Fibroblast of skin of right quadriceps (primary cell): ENCODE measurements at regions not wholly inside any gene's neighbourhood (a gene's known extent, or its start where the extent isn't known, plus 50 kb on each side); places are given as distances from the start of the nearest gene placed in this dataset.
A peak's percentile ranks its signal among the peaks of the same experiment; 100 is the strongest.
"Not testable (repeated sequence)": the region's sequence is repeated elsewhere in the genome, so short reads cannot be mapped to it uniquely, and the experiment has no call there.

ENCODE experiments used
- DNase-seq: peaks from one replicate; pipeline ENCODE4 v3.0.0-alpha.2; 2013

DNA sequence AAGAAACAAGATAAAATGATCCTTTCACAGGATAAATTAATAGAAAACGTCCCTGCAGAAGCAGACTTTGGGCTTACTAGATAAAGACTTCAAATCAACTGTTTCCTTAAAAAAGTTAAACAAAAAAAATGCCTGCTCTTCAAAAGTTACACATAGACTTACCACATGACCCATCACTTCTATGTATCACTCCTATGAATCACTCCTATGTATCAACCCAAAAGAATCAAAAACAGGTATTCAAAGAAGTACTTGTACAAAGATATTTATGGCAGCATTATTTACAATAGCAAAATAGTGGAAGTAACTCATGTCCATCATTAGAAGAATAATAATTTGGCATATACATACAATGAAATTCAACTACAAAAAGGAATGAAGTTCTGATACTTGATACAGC is 56.3 kb upstream of the PRDM9 start:
- no peak for DNase-seq

GRCh38 chr5:23450187-23450586 is 57.2 kb upstream of the PRDM9 start:
- no peak for DNase-seq

DNA sequence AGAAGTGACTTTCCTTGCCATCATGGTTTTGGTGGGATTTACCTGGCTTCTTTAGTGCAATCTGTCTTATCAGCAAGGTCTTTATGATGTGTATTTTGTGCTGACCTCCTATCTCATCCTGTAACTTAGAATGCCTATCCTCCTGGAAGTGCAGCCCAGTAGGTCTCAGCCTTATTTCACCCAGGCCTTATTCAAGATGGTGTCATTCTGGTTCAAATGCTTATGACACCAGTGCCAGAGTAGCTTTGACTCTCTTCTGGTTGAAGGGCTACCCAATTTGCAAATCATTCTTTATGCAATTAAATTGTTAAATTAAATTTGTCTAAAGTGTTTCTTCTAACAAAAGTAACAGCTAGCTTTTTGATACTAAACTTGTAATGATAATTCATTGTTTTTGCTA is 58.8 kb upstream of the PRDM9 start:
- DNase-seq: no peak

DNA sequence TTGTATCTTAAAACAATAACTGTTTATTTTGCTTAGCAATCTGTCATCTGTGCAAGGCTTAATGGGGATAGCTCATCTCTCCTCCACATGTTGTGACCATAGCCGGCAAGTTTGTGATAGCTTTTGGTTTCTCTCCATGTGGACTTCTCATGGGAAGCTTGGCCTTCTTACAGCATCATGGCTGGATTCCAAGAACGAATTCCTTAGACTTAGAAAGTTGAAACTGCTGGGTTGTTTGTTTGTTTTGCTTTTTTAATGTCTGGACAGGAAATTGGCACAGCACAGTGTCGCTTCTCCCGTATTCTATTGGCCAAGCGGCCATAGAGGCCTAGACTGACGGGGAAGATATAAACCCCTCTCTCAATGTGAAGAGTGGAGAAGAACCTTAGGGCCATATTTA is 61.0 kb upstream of the PRDM9 start:
- DNase-seq: peak; percentile 36

- peak; percentile 11 for DNase-seq
Observed at GRCh38 chr5:23445573-23445972, 61.8 kb upstream of the PRDM9 start.

- DNase-seq: no peak
Observed at GRCh38 chr5:23440703-23441102, 66.7 kb upstream of the PRDM9 start.

DNA sequence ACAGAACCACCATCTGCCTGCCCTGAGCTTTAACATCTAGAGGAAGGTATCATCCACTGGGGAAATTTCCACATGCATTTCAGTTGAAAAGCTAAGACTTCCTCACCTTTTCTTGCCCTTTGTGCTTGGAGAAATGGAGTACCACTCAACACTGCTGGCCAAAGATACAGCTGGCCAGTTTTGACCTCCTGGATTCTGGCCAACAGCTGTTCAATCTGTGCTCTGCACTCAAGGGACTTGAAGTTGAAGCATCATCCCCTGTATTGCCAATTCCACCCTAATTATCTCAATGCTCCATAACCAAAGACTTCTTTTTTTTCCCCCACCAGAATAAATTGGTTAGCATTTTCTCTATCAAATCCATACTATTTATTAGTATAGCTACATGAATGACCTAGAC is 70.4 kb upstream of the PRDM9 start:
- no peak for DNase-seq

- DNase-seq: no peak
Observed at GRCh38 chr5:23433534-23434315, 73.7 kb upstream of the PRDM9 start.

DNA sequence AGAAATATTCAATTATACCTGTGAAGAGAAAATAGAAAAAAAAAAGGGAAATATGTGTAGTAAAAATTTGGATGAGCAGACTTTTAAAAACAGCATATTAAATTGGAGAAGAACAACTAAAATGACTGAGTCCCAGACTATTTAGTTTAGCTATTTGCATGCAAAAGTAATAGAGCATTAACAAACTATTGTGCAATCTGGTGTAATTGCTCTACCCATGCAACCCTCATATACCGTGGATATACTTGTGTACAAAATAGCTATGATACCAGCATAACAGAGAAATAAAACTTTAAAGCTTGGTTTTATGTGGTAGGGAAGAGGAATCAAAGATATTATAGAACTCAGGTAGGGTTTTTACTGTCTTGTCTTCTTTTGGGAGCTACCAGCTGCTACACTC is 78.7 kb upstream of the PRDM9 start:
- no peak for DNase-seq

DNA sequence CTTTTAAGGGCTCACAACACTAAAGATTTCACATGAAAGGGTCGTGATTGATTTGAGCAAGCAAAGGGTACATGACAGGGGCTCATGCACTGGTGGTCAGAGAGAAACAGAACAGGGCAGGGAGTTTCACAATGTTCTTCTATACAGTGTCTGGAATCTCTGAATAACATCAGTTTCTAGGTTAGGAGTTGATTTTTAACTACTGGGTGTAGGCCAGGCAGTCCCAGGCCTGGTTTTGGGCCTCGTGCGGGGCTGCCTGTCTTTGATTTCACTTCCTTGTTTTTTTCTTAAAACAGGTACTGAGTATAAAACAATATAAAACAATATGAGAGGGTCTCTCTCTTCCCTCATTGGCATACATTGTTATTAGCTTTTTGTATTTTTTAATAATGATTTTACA is 87.2 kb upstream of the PRDM9 start:
- not testable (repeated sequence) for DNase-seq

GRCh38 chr5:23419115-23419514 is 88.3 kb upstream of the PRDM9 start:
- DNase-seq: no peak

DNA sequence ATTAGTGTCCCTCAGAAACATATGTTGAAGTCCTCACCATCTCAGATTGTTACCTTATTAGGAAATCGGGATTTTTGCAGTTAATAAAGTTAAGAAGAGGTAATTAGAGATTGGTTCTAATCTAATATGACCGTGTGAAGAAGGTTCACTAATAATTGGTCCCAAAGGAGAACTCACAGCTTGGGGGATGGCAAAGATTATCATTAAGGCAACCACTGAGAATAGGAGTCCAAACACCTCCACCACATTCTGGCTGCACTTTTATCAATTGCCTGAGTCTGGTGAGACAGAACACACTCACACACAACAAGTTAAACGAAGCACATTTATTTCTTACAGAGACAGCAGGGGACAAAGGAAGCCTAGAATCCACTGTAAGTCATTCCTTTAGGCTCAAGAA is 94.9 kb upstream of the PRDM9 start:
- DNase-seq: no peak

DNA sequence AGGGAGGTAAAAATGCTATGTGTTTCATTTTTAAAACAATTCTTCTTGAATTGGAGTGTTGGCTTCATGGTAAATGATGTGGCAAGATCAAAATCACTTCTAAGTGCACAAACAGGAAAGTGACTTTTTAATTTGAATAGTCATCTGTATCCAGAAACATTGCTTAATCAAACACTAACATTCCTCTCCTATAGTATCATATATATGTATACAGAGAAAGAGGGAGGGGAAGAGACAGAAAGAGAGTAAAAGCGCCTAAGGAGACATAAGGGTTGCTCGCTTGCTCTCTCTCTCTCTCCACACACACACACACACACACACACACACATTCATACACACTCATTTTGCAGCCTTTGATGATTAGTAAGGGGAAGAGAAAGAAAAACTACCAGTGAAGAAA is 95.4 kb upstream of the PRDM9 start:
- DNase-seq: peak; percentile 63

- DNase-seq: no peak
Observed at GRCh38 chr5:23411200-23411599, 96.2 kb upstream of the PRDM9 start.

- not testable (repeated sequence) for DNase-seq
Observed at GRCh38 chr5:23410775-23411174, 96.6 kb upstream of the PRDM9 start.

DNA sequence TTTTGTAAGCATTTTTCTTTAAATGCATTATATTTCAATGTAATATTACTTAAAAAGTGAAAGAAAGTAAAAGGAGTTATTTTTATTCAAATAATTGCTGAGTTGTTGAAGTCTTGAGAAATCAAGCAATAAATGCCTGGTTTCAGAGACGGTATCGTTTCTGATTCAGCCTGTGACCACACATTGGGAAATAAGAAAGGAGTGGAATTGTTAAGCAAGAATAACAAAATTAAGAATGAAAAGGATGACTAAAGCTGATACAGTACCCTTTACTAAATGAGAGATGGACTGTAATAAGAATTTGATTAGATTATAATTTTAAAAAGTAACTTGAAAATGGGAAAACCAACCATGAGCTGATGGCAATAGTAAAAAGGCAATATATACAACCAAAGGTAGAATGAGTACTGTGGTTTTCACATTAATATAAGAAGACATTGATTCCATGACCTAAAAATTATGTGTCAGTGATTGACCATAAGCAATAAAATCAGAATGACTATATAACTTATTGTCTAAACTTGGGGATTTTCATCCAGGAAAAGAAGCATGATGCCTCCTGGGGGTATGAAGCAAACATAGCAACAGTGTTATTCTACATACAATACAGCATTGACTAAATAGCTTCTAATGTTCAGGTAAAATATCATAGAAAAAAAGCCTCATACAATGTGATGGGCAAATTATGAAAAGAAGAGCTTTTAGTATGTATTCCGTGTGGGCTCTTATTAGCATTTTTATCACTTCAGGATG is 101.9 kb upstream of the PRDM9 start:
- no peak for DNase-seq

- DNase-seq: no peak
Observed at GRCh38 chr5:23402585-23402984, 104.8 kb upstream of the PRDM9 start.

DNA sequence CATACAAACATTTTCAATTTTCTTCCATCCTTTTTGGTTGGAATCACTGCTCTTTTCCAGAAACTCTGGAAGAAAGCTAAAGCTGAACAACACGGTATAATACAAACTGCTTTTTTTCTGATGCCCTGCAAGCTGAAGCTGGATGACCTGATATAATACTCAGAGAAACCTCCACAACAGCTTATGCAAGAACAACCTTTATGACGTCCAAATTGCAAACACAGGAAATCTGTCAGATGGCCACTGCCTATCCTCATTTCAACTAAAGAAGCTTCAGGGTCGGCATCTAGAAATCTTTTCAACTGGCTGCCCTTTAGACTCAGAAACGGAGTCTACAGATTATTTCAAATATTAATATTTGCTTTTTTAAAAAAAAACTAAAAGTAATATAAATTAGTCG is 106.5 kb upstream of the PRDM9 start:
- no peak for DNase-seq

DNA sequence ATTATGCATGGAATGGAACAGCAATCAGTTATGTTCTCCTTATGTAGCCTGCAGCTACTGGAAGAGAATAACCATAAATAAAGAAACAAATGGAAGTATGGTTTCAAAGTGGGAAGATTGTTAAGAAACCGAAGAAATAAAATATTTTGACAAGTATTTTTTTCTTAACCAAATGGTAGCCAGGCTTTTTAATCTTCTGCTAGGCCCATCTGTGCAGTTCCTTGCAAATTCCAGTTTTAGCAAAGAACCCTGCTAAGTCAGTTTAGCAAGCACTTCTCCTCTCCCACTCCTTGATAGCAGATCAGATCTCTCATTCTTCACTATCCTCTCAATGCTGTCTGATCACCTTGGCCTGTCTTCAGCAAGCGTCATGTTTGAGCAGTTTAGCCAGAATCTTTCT is 111.1 kb upstream of the PRDM9 start:
- no peak for DNase-seq

- no peak for DNase-seq
Observed at GRCh38 chr5:23389291-23390101, 117.9 kb upstream of the PRDM9 start.

GRCh38 chr5:23385036-23385435 is 122.4 kb upstream of the PRDM9 start:
- no peak for DNase-seq

DNA sequence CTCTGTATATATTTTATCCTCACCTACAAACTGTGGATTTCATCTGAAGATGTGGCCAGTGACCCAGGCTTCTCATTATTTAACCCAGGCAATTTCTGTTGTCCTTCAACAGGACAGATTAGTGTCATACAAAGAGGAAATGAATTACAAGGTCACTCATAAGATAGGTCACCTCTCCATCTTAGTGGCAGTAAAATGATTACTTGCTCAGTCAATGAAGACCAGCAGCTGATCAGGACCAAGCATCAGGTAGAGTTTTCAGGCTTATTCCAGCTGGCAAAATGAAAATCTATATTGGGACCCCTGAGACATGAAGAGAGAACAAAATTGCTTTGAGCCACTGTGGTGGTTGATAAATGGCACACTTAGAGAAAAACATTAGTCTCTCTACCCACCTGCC is 135.2 kb upstream of the PRDM9 start:
- no peak for DNase-seq

DNA sequence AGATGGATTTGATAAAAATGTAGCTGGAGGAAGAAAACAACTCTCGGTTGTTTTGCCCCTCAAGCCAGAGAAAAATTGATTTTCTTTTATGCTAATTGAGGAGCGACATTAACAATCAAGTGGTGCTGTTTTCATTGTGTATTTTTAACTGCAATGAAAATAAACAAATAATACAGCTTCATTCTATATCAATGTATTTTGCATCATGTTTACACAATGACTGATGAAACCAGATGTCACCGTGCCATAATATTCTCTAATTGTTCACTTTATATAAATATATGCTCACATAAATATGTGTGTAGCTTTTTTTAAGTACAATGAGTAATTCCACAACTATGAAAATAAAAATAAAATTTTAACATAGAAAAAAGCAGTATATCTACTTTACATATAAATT is 139.0 kb upstream of the PRDM9 start:
- no peak for DNase-seq

DNA sequence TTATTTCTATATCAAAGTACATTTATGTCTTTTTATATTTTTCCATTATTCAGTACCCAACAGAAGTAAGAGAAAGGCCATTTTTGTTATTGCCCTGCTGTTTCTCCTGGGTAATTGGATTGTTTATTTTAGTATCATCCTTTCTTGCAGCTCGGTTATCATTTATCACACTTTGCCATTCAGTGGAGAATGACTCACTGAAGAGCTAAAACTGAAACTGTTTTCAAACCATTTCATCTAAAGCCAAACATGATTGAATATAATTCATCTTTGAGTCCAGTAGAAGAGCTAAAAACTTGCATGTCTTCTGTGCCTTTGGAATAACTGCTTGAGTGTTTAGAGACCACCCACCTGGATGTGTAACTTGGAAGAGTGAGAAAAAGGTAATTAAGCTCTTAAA is 139.5 kb upstream of the PRDM9 start:
- DNase-seq: no peak
